GM23248 (cell line): ENCODE measurements at regions not wholly inside any gene's neighbourhood (a gene's known extent, or its start where the extent isn't known, plus 50 kb on each side); places are given as distances from the start of the nearest gene placed in this dataset.

Experiments used
- EZH2 ChIP-seq: fragments of 200-600 bp; sonication (generic); IDR thresholded peaks from 2 replicates; pipeline ENCODE4 v1.6.1; 2018; ENCODE audit warnings: antibody characterized with exemption, mild to moderate bottlenecking; ENCODE audit not compliant: insufficient read depth, poor library complexity, severe bottlenecking
- EZH2phosphoT487 ChIP-seq: fragments of 200-600 bp; sonication (generic); IDR thresholded peaks from 2 replicates; pipeline ENCODE4 v1.6.1; 2018; ENCODE audit warnings: antibody characterized with exemption, moderate library complexity, mild to moderate bottlenecking, low read depth; ENCODE audit not compliant: insufficient read depth

DNA sequence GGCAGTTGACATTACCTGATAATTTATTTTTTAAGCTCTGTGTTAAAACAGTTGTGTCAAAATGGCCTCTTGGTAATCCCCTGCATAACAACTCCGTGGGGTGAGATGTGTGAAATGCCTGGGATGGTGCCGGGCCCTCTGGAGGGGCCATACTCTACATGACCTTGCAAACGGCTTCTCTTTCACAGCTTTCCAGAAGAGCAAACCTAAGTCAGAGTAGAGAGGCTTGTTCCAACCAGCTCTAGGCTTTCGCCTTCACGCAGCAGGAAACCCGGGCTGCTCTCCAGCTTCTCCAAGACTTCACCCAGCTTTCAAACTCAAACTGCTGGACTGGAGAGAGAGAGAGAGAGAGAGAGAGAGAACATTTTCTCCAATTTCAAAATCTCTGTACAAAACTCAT lies 120.1 kb downstream of the SNX18 start:
- TF ChIP-seq EZH2phosphoT487 (no peak), EZH2 (no peak)
